Progenitor cell of endocrine pancreas (in vitro differentiated cells): ENCODE measurements at regions not wholly inside any gene's neighbourhood (a gene's known extent, or its start where the extent isn't known, plus 50 kb on each side); places are given as distances from the start of the nearest gene placed in this dataset.
"Not testable (repeated sequence)": the region's sequence is repeated elsewhere in the genome, so short reads cannot be mapped to it uniquely, and the experiment has no call there.

Experiments used
- DNase-seq: peaks from one replicate; pipeline ENCODE4 v3.0.0; 2021; ENCODE audit warnings: low spot score; ENCODE audit not compliant: unreplicated experiment
- H3K27ac Mint-ChIP-seq: 2 replicates; pipeline ENCODE4 v1.8.0; 2021; ENCODE audit warnings: mild to moderate bottlenecking, moderate library complexity, mixed read lengths
- H3K27me3 Mint-ChIP-seq: 2 replicates; pipeline ENCODE4 v1.8.0; 2021; ENCODE audit warnings: mixed read lengths
- H3K36me3 Mint-ChIP-seq: 2 replicates; pipeline ENCODE4 v1.8.0; 2022; ENCODE audit warnings: mixed read lengths; ENCODE audit not compliant: insufficient read depth
- H3K4me1 Mint-ChIP-seq: 2 replicates; pipeline ENCODE4 v1.8.0; 2021; ENCODE audit warnings: low read depth, mixed read lengths
- H3K4me3 Mint-ChIP-seq: 2 replicates; pipeline ENCODE4 v1.8.0; 2021; ENCODE audit warnings: low read depth, mild to moderate bottlenecking, moderate library complexity, mixed read lengths
- H3K9me3 Mint-ChIP-seq: 2 replicates; pipeline ENCODE4 v1.8.0; 2021; ENCODE audit warnings: low read depth, mixed read lengths
- TF ChIP-seq, protein P1 (sequence below): fragments of 200-600 bp; sonication (generic); IDR thresholded peaks from one replicate; pipeline ENCODE4 v1.5.0; 2021; ENCODE audit warnings: antibody characterized with exemption, mild to moderate bottlenecking; ENCODE audit not compliant: unreplicated experiment

- TF ChIP-seq, protein P1, sequence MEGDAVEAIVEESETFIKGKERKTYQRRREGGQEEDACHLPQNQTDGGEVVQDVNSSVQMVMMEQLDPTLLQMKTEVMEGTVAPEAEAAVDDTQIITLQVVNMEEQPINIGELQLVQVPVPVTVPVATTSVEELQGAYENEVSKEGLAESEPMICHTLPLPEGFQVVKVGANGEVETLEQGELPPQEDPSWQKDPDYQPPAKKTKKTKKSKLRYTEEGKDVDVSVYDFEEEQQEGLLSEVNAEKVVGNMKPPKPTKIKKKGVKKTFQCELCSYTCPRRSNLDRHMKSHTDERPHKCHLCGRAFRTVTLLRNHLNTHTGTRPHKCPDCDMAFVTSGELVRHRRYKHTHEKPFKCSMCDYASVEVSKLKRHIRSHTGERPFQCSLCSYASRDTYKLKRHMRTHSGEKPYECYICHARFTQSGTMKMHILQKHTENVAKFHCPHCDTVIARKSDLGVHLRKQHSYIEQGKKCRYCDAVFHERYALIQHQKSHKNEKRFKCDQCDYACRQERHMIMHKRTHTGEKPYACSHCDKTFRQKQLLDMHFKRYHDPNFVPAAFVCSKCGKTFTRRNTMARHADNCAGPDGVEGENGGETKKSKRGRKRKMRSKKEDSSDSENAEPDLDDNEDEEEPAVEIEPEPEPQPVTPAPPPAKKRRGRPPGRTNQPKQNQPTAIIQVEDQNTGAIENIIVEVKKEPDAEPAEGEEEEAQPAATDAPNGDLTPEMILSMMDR, result no peak
- H3K4me1 Mint-ChIP-seq, result peaks cover 3% of the 10 kb centered on the region
These were observed 303.4 kb upstream of the SGCG start for GRCh38 chr13:22877421-22877820.

DNA sequence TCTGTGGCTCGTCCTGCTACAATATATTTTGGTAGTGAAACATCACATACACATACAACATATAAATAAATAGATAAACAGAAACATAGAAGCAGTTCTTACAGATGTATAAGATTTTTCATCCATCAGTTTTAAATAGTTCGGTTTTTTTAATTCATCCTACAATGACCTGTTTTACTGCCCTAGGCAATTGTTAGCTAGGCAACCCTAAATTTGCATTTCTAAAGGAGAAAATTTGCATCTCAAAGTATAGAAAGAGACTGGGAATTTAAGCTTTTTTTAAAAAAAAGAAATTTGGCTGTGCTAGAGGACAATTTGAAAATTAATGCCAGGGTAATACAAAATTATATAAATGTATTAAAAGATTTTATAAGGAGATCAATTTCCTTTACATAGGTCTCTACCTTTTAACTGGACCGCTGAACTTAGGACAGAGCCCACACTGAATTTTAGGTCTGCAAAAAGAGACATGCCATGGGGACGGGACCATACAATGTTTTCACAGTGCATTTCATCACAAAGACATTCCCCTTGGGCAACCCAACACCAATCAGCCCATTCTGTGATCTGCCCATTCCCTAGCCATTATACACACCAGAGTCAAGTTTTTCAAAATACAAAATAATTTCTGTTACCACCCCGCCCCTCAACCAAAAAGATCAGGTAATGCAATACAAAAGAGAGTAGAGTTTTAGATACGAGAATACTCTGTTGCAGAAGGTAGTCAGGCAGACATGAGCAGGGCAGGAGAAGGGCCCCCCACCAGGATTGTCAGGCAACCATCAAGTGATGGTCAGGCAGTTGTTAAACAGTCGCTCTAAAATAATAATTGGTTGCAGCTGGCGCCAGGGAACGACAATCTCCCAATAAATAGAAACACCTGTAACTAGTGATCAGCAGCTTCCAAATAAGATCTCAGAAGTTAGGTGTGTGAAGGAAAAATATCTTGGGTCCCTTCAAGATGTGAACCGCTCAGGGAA is 299.7 kb upstream of the SGCG start:
- TF ChIP-seq, protein P1, result no peak
- Mint-ChIP-seq H3K9me3 (no peaks in the 10 kb centered on the region), H3K27ac (no peak overlapping the region), H3K4me3 (no peak overlapping the region), H3K27me3 (peaks cover 6% of the 10 kb centered on the region), H3K4me1 (peaks cover 3% of the 10 kb centered on the region), H3K36me3 (peaks cover 1% of the 10 kb centered on the region)
- DNase-seq, result no peak

More at GRCh38 chr13:22877421-22877820, 303.4 kb upstream of the SGCG start:
- Mint-ChIP-seq H3K27me3 (no peaks in the 10 kb centered on the region), H3K9me3 (no peaks in the 10 kb centered on the region), H3K36me3 (no peaks in the 10 kb centered on the region), H3K27ac (no peak overlapping the region), H3K4me3 (no peak overlapping the region)
- DNase-seq, result no peak

DNA sequence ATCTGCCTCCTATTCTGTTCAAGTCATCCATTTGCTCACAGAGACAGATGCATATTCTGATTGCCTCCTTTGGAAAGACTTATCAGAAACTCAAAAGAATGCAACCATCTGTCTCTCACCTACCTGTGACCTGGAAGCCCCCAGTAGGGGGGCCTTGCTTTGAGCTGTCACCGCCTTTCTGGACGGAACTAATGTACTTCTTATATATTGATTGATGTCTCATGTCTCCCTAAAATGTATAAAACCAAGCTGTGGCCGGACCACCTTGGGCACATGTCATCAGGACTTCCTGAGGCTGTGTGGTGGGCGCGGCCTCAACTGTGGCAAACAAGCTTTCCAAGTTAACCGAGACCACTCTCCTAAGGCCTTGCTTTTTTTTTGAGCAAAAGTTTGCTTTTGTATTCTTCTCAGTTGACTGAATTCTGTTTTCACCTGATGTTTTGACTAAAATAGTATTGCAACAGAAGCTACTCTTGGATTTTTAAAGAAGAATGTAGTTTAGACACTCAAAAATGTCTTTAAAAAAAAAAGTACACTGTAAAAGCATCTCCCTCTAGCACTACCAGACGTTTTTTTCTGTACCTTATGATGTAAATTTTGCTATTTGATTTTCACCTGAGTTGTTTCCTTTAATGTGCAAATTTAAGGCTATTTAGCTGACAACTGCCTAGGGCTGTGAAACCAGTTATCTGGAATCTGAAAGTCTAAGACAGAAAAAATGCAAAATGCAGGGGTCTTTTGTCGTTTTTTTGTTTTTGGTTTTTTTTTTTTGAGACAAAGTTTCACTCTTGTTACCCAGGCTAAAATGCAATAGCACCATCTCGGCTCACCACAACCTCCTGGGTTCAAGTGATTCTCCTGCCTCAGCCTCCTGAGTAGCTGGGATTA is 298.8 kb upstream of the SGCG start:
- not testable (repeated sequence) for H3K27ac Mint-ChIP-seq, H3K4me3 Mint-ChIP-seq, H3K27me3 Mint-ChIP-seq, DNase-seq, H3K4me1 Mint-ChIP-seq, H3K36me3 Mint-ChIP-seq, H3K9me3 Mint-ChIP-seq

DNA sequence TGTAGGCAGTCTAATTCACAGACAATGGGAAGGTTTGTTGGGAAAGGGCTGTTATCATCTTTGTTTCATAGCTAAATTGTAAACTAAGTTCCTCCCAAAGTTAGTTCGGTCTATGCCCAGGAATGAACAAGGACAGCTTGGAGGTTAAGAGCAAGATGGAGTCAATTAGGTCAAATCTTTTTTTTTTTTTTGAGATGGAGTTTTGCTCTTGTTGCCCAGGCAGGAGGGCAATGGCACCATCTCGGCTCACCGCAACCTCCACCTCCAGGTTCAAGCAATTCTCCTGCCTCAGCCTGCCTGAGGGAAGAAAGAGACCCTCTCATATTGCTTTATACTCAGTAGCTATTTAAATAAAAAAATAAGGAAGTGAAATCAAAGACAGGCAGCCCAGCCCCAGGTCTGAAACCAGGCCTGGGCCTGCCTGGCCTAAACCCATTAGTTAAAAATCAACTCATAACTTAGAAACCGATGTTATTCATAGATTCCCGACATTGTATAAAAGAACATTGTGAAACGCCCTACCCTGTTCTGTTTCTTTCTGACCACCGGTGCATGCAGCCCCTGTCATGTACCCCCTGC is 297.4 kb upstream of the SGCG start:
- TF ChIP-seq, protein P1, result no peak
- Mint-ChIP-seq H3K27ac (peak overlapping the region; percentile 66), H3K27me3 (peaks cover 6% of the 10 kb centered on the region), H3K4me1 (peaks cover 3% of the 10 kb centered on the region), H3K4me3 (no peak overlapping the region), H3K9me3 (no peaks in the 10 kb centered on the region), H3K36me3 (peaks cover 1% of the 10 kb centered on the region)
- DNase-seq, result no peak

GRCh38 chr13:22883956-22884355 is 296.8 kb upstream of the SGCG start:
- TF ChIP-seq, protein P1, result no peak
- Mint-ChIP-seq H3K36me3 (peaks cover 1% of the 10 kb centered on the region), H3K4me1 (peaks cover 3% of the 10 kb centered on the region), H3K27ac (peak overlapping the region; percentile 66), H3K27me3 (peaks cover 6% of the 10 kb centered on the region), H3K9me3 (no peaks in the 10 kb centered on the region), H3K4me3 (no peak overlapping the region)
- DNase-seq, result no peak

- DNase-seq, H3K36me3 Mint-ChIP-seq, H3K27ac Mint-ChIP-seq, H3K4me3 Mint-ChIP-seq, H3K27me3 Mint-ChIP-seq, H3K4me1 Mint-ChIP-seq, H3K9me3 Mint-ChIP-seq: not testable (repeated sequence)
These were observed 294.7 kb upstream of the SGCG start for GRCh38 chr13:22886061-22886460.

DNA sequence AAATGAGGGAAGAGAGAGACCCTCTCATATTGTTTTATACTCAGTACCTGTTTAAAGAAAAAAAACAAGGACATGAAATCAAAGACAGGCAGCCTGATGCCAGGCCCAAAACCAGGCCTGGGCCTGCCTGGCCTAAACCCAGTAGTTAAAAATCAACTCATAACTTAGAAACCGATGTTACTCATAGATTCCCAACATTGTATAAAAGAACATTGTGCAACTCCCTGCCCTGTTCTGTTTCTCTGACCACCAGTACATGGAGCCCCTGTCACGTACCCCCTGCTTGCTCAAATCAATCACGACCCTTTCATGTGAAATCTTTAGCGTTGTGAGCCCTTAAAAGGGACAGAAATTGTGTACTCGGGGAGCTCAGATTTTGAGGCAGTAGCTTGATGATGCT is 291.4 kb upstream of the SGCG start:
- not testable (repeated sequence) for DNase-seq, H3K36me3 Mint-ChIP-seq, H3K4me3 Mint-ChIP-seq, H3K9me3 Mint-ChIP-seq, H3K27ac Mint-ChIP-seq, H3K27me3 Mint-ChIP-seq, H3K4me1 Mint-ChIP-seq
